Smooth muscle cell (in vitro differentiated cells): ENCODE measurements at regions not wholly inside any gene's neighbourhood (a gene's known extent, or its start where the extent isn't known, plus 50 kb on each side); places are given as distances from the start of the nearest gene placed in this dataset.
A peak's percentile ranks its signal among the peaks of the same experiment; 100 is the strongest.

Experiments
- DNase-seq: peaks from one replicate; lab custom pipeline; 2025; ENCODE audit not compliant: unreplicated experiment; lab: John Stamatoyannopoulos, UW
- H2AFZ ChIP-seq: fragments of 200-600 bp; sonication (generic); 2 replicates; pipeline ENCODE4 v1.6.0; 2016; ENCODE audit warnings: antibody characterized with exemption, low read depth, mild to moderate bottlenecking
- H3F3A ChIP-seq: fragments of 200-600 bp; sonication (generic); 2 replicates; pipeline ENCODE4 v1.6.0; 2017; ENCODE audit warnings: antibody characterized with exemption, low read depth
- H3K27ac ChIP-seq: fragments of 200-600 bp; sonication (generic); 2 replicates; pipeline ENCODE4 v1.5.1; 2016; ENCODE audit warnings: low read depth, mild to moderate bottlenecking
- H3K27me3 ChIP-seq: fragments of 200-600 bp; sonication (generic); 2 replicates; pipeline ENCODE4 v1.6.1; 2016; ENCODE audit warnings: low read depth, mild to moderate bottlenecking
- H3K36me3 ChIP-seq: fragments of 200-600 bp; sonication (generic); 2 replicates; pipeline ENCODE4 v1.5.1; 2016; ENCODE audit warnings: low read depth
- H3K4me1 ChIP-seq: fragments of 200-600 bp; sonication (generic); 2 replicates; pipeline ENCODE4 v1.5.1; 2016; ENCODE audit warnings: low read depth
- H3K4me2 ChIP-seq: fragments of 200-600 bp; sonication (generic); 2 replicates; pipeline ENCODE4 v1.6.0; 2016; ENCODE audit warnings: mild to moderate bottlenecking
- H3K4me3 ChIP-seq: fragments of 200-600 bp; sonication (generic); 2 replicates; pipeline ENCODE4 v1.5.1; 2016; ENCODE audit warnings: mild to moderate bottlenecking
- H3K79me2 ChIP-seq: fragments of 200-600 bp; sonication (generic); 2 replicates; pipeline ENCODE4 v1.6.0; 2016; ENCODE audit warnings: low read depth, mild to moderate bottlenecking
- H3K9ac ChIP-seq: fragments of 200-600 bp; sonication (generic); 2 replicates; pipeline ENCODE4 v1.6.0; 2016; ENCODE audit warnings: low read depth
- H3K9me3 ChIP-seq: fragments of 200-600 bp; sonication (generic); replicated peaks from 2 replicates; pipeline ENCODE4 v1.5.1; 2016; ENCODE audit warnings: low read depth
- H4K20me1 ChIP-seq: fragments of 200-600 bp; sonication (generic); 2 replicates; pipeline ENCODE4 v1.6.0; 2016; ENCODE audit warnings: low read depth
- CTCF ChIP-seq: fragments of 200-600 bp; sonication (generic); IDR thresholded peaks from 2 replicates; pipeline ENCODE4 v1.5.1; 2017; ENCODE audit warnings: borderline replicate concordance, mild to moderate bottlenecking, antibody characterized with exemption; ENCODE audit not compliant: insufficient read depth, poor library complexity, severe bottlenecking
- WGBS: methylation state at CpG from one replicate; pipeline ENCODE4 v1.1.7; 2016; ENCODE audit warnings: low lambda C conversion rate; 5-methylcytosine and 5-hydroxymethylcytosine counted together

GRCh38 chr15:27662892-27663291 lies 436.2 kb downstream of the OCA2 start:
- H3F3A ChIP-seq: no peaks in the 10 kb centered on the region
- H3K27ac ChIP-seq: no peak overlapping the region
- no peaks in the 10 kb centered on the region for H3K9me3 ChIP-seq
- no peaks in the 10 kb centered on the region for H4K20me1 ChIP-seq
- H3K4me1 ChIP-seq: peaks cover 7% of the 10 kb centered on the region
- H3K36me3 ChIP-seq: no peaks in the 10 kb centered on the region
- TF ChIP-seq CTCF: no peak
- H3K4me2 ChIP-seq: peak overlapping the region; percentile 13
- H3K4me3 ChIP-seq: no peak overlapping the region
- H3K9ac ChIP-seq: no peak overlapping the region
- no peaks in the 10 kb centered on the region for H3K27me3 ChIP-seq
- no peaks in the 10 kb centered on the region for H3K79me2 ChIP-seq
- no peak for DNase-seq
- no peak overlapping the region for H2AFZ ChIP-seq

GRCh38 chr15:27660676-27661075 lies 438.4 kb downstream of the OCA2 start:
- no peak overlapping the region for H3K4me3 ChIP-seq
- H3K9me3 ChIP-seq: no peaks in the 10 kb centered on the region
- no peak overlapping the region for H3K27ac ChIP-seq
- H3K4me1 ChIP-seq: peaks cover 7% of the 10 kb centered on the region
- no peak overlapping the region for H3K4me2 ChIP-seq
- no peaks in the 10 kb centered on the region for H3K36me3 ChIP-seq
- H3K27me3 ChIP-seq: no peaks in the 10 kb centered on the region
- DNase-seq: no peak
- no peaks in the 10 kb centered on the region for H3K79me2 ChIP-seq
- H2AFZ ChIP-seq: no peak overlapping the region
- H3F3A ChIP-seq: no peaks in the 10 kb centered on the region
- H4K20me1 ChIP-seq: no peaks in the 10 kb centered on the region
- H3K9ac ChIP-seq: no peak overlapping the region
- no peak for TF ChIP-seq CTCF

- Histone ChIP-seq H3K9ac (no peak overlapping the region), H4K20me1 (no peaks in the 10 kb centered on the region), H3K9me3 (no peaks in the 10 kb centered on the region), H3K36me3 (no peaks in the 10 kb centered on the region), H3K27me3 (no peaks in the 10 kb centered on the region), H3K4me1 (no peaks in the 10 kb centered on the region), H3F3A (no peaks in the 10 kb centered on the region), H3K4me3 (no peak overlapping the region), H3K79me2 (no peaks in the 10 kb centered on the region), H3K4me2 (no peak overlapping the region), H3K27ac (no peak overlapping the region), H2AFZ (no peak overlapping the region)
- no peak for DNase-seq
- 96% methylated on average over 28 of the region's 29 CpGs for WGBS
- no peak for TF ChIP-seq CTCF
These were observed 442.7 kb downstream of the OCA2 start for GRCh38 chr15:27656296-27656987.

GRCh38 chr15:27655056-27655455 lies 444.1 kb downstream of the OCA2 start:
- H3K4me1 ChIP-seq: no peaks in the 10 kb centered on the region
- no peak overlapping the region for H3K27ac ChIP-seq
- H3K79me2 ChIP-seq: no peaks in the 10 kb centered on the region
- no peaks in the 10 kb centered on the region for H4K20me1 ChIP-seq
- no peak overlapping the region for H2AFZ ChIP-seq
- TF ChIP-seq CTCF: no peak
- H3K9me3 ChIP-seq: no peaks in the 10 kb centered on the region
- no peaks in the 10 kb centered on the region for H3K27me3 ChIP-seq
- 70% methylated on average over 4 of the region's 4 CpGs for WGBS
- no peak overlapping the region for H3K4me2 ChIP-seq
- no peak for DNase-seq
- H3K4me3 ChIP-seq: no peak overlapping the region
- no peaks in the 10 kb centered on the region for H3K36me3 ChIP-seq
- no peaks in the 10 kb centered on the region for H3F3A ChIP-seq
- no peak overlapping the region for H3K9ac ChIP-seq
